H1 (cell line): ENCODE measurements at regions not wholly inside any gene's neighbourhood (a gene's known extent, or its start where the extent isn't known, plus 50 kb on each side); places are given as distances from the start of the nearest gene placed in this dataset.

ENCODE experiments used
- CTCF ChIA-PET: fragments of 300-600 bp; sonication (Branson Sonifier 250); formaldehyde crosslinking; loops from one replicate; lab custom pipeline; 2021; ENCODE audit not compliant: partially characterized antibody; lab: Charles Lee
- POLR2A ChIA-PET: fragments of 300-600 bp; sonication (Branson Sonifier 250); formaldehyde crosslinking; loops from one replicate; lab custom pipeline; 2021; ENCODE audit warnings: inconsistent platforms; ENCODE audit not compliant: partially characterized antibody; lab: Charles Lee
- DNase-seq, 2 experiments: peaks; one replicate each; pipeline versions ENCODE4 v3.0.0 to v3.0.0-alpha.2; 2010 to 2022; ENCODE audit warnings: low spot score in 2 of 2, low read depth in 1 of 2, mixed read lengths in 1 of 2
- FAIRE-seq: peaks from 2 replicates; lab custom pipeline; 2011; peaks lifted over from hg19 to GRCh38; lab: Jason Lieb, UNC
- H2AFZ ChIP-seq: 2 replicates; pipeline ENCODE4 v1.8.1; 2012; ENCODE audit warnings: low read length, inconsistent platforms
- H2AK5ac ChIP-seq: 2 replicates; pipeline ENCODE4 v1.6.1; 2013; ENCODE audit warnings: low read depth, low read length
- H2BK120ac ChIP-seq: replicated peaks from 2 replicates; pipeline ENCODE3; 2013; ENCODE audit warnings: low read depth, low read length, inconsistent platforms
- H2BK12ac ChIP-seq: 2 replicates; pipeline ENCODE4 v1.6.1; 2013; ENCODE audit warnings: low read depth, low read length
- H2BK15ac ChIP-seq: 2 replicates; pipeline ENCODE4 v1.6.1; 2013; ENCODE audit warnings: low read length
- H2BK20ac ChIP-seq: 2 replicates; pipeline ENCODE4 v1.6.1; 2013; ENCODE audit warnings: low read length
- H2BK5ac ChIP-seq: 2 replicates; pipeline ENCODE4 v1.6.1; 2013; ENCODE audit warnings: low read depth, low read length
- H3K14ac ChIP-seq: 2 replicates; pipeline ENCODE4 v1.6.1; 2013; ENCODE audit warnings: inconsistent platforms; ENCODE audit not compliant: insufficient read length
- H3K18ac ChIP-seq: 2 replicates; pipeline ENCODE4 v1.6.1; 2013; ENCODE audit warnings: low read length; ENCODE audit errors: extremely low read depth
- H3K23ac ChIP-seq: 2 replicates; pipeline ENCODE4 v1.6.1; 2013; ENCODE audit warnings: inconsistent platforms; ENCODE audit not compliant: insufficient read length
- H3K23me2 ChIP-seq: 2 replicates; pipeline ENCODE4 v1.6.1; 2013; ENCODE audit warnings: low read depth, low read length
- H3K27ac ChIP-seq: 2 replicates; pipeline ENCODE4 v1.6.1; 2011; ENCODE audit warnings: low read depth, low read length, inconsistent platforms
- H3K27me3 ChIP-seq, 4 experiments: replicated peaks in 1 of 4; 1 replicate in 1 of 4; 2 replicates in 3 of 4; pipeline versions ENCODE4 v1.6.1 to v1.8.1; 2011 to 2013; ENCODE audit warnings: low read length in 3 of 4, mild to moderate bottlenecking in 3 of 4, inconsistent platforms in 2 of 4, mixed read lengths in 2 of 4, moderate library complexity in 1 of 4; ENCODE audit not compliant: control insufficient read depth in 3 of 4, insufficient read depth in 3 of 4; ENCODE audit errors: extremely low read depth in 1 of 4
- H3K36me3 ChIP-seq, 4 experiments: 2 replicates each; pipeline versions ENCODE4 v1.6.1 to v1.8.1; 2011 to 2013; ENCODE audit warnings: mild to moderate bottlenecking in 4 of 4, low read length in 3 of 4, moderate library complexity in 2 of 4, control low read depth in 1 of 4, inconsistent platforms in 1 of 4; ENCODE audit not compliant: insufficient read depth in 4 of 4, control insufficient read depth in 2 of 4
- H3K4ac ChIP-seq: replicated peaks from 2 replicates; pipeline ENCODE3; 2013; ENCODE audit warnings: low read length, low read depth, mixed read lengths, inconsistent platforms; ENCODE audit not compliant: insufficient read length
- H3K4me1 ChIP-seq, 4 experiments: replicated peaks in 1 of 4; 1 replicate in 1 of 4; 2 replicates in 3 of 4; pipeline versions ENCODE4 v1.6.1 to v1.8.1; 2011 to 2013; ENCODE audit warnings: low read length in 3 of 4, inconsistent platforms in 2 of 4, mixed read lengths in 1 of 4; ENCODE audit not compliant: insufficient read depth in 4 of 4, control insufficient read depth in 3 of 4
- H3K4me2 ChIP-seq, 2 experiments: 2 replicates each; pipeline versions ENCODE4 v1.6.1 to v1.8.1; 2011 to 2013; ENCODE audit warnings: low read depth in 2 of 2, low read length in 2 of 2, control low read depth in 1 of 2, inconsistent platforms in 1 of 2, mild to moderate bottlenecking in 1 of 2; ENCODE audit not compliant: insufficient read depth in 1 of 2
- H3K4me3 ChIP-seq, 4 experiments: fragments of 200-600, 300-600 bp in 1 of 4; sonication (generic), shearing (Covaris generic), sonication (Bioruptor Twin) in 1 of 4; 2 replicates each; pipeline versions ENCODE4 v1.5.1 to v1.8.1; 2011 to 2016; ENCODE audit warnings: low read length in 4 of 4, low read depth in 3 of 4, control low read depth in 2 of 4, inconsistent platforms in 2 of 4, mild to moderate bottlenecking in 2 of 4, mixed read lengths in 1 of 4, moderate library complexity in 1 of 4; ENCODE audit not compliant: insufficient read depth in 2 of 4; ENCODE audit errors: extremely low read depth in 1 of 4
- H3K56ac ChIP-seq: replicated peaks from 2 replicates; pipeline ENCODE3; 2013; ENCODE audit warnings: low read depth, mild to moderate bottlenecking, mixed read lengths, low read length, inconsistent platforms; ENCODE audit not compliant: insufficient read length
- H3K79me1 ChIP-seq: 2 replicates; pipeline ENCODE4 v1.6.1; 2013; ENCODE audit warnings: low read depth, low read length, control low read depth
- H3K79me2 ChIP-seq, 2 experiments: 2 replicates each; pipeline versions ENCODE4 v1.6.1 to v1.8.1; 2012 to 2013; ENCODE audit warnings: low read length in 2 of 2, mild to moderate bottlenecking in 2 of 2, inconsistent platforms in 1 of 2; ENCODE audit not compliant: insufficient read depth in 2 of 2, control insufficient read depth in 1 of 2
- H3K9ac ChIP-seq, 4 experiments: replicated peaks in 1 of 4; 1 replicate in 1 of 4; 2 replicates in 3 of 4; pipeline versions ENCODE4 v1.6.1 to v1.8.1; 2011 to 2013; ENCODE audit warnings: low read depth in 3 of 4, low read length in 3 of 4, control low read depth in 2 of 4, mild to moderate bottlenecking in 2 of 4, moderate library complexity in 2 of 4, inconsistent platforms in 1 of 4; ENCODE audit errors: extremely low read depth in 1 of 4
- H3K9me3 ChIP-seq, 2 experiments: 2 replicates each; pipeline versions ENCODE4 v1.6.1 to v1.8.1; 2012 to 2013; ENCODE audit warnings: mild to moderate bottlenecking in 2 of 2, moderate library complexity in 2 of 2, control low read depth in 1 of 2, inconsistent platforms in 1 of 2, low read depth in 1 of 2, low read length in 1 of 2, mixed read lengths in 1 of 2; ENCODE audit not compliant: insufficient read depth in 2 of 2
- H4K20me1 ChIP-seq, 2 experiments: replicated peaks in 1 of 2; 2 replicates each; pipeline versions ENCODE3 to v1.8.1; 2011 to 2013; ENCODE audit warnings: inconsistent platforms in 2 of 2, low read length in 2 of 2, mild to moderate bottlenecking in 1 of 2; ENCODE audit not compliant: insufficient read depth in 2 of 2, control insufficient read depth in 1 of 2
- H4K5ac ChIP-seq: 2 replicates; pipeline ENCODE4 v1.6.1; 2013; ENCODE audit warnings: low read length, low read depth, mixed read lengths, inconsistent platforms; ENCODE audit not compliant: insufficient read length
- H4K8ac ChIP-seq: 2 replicates; pipeline ENCODE4 v1.8.0; 2013; ENCODE audit warnings: mild to moderate bottlenecking, moderate library complexity, low read length, inconsistent platforms; ENCODE audit not compliant: insufficient read depth; ENCODE audit errors: extremely low read depth
- H4K91ac ChIP-seq: replicated peaks from 2 replicates; pipeline ENCODE3; 2013; ENCODE audit warnings: low read length, mixed read lengths, inconsistent platforms; ENCODE audit not compliant: insufficient read length
- BACH1 ChIP-seq: IDR thresholded peaks from 2 replicates; pipeline ENCODE4 v1.6.1; 2012; ENCODE audit warnings: low read length, improper control_type of control experiment
- EP300 ChIP-seq, 2 experiments: IDR thresholded peaks; 1 replicate in 1 of 2; 2 replicates in 1 of 2; pipeline ENCODE4 v1.6.1; 2011 to 2012; ENCODE audit warnings: low read depth in 2 of 2, low read length in 2 of 2, mild to moderate bottlenecking in 2 of 2, borderline replicate concordance in 1 of 2, inconsistent platforms in 1 of 2, moderate library complexity in 1 of 2
- GABPA ChIP-seq: IDR thresholded peaks from 2 replicates; pipeline ENCODE4 v1.6.1; 2011; ENCODE audit warnings: mild to moderate bottlenecking, low read length, moderate library complexity, borderline replicate concordance; ENCODE audit not compliant: insufficient read depth
- HDAC6 ChIP-seq: IDR thresholded peaks from one replicate; pipeline ENCODE4 v1.7.1; 2012; ENCODE audit warnings: low read depth, mild to moderate bottlenecking, inconsistent platforms, low read length, moderate library complexity
- JUN ChIP-seq: IDR thresholded peaks from 2 replicates; pipeline ENCODE4 v1.6.1; 2011; ENCODE audit warnings: low read depth, mild to moderate bottlenecking, improper control_type of control experiment, low read length
- JUND ChIP-seq: IDR thresholded peaks from 2 replicates; pipeline ENCODE4 v1.6.1; 2011; ENCODE audit warnings: mild to moderate bottlenecking, improper control_type of control experiment, low read length
- KDM4A ChIP-seq: IDR thresholded peaks from one replicate; pipeline ENCODE4 v1.7.1; 2012; ENCODE audit warnings: low read depth, mild to moderate bottlenecking, moderate library complexity, low read length, inconsistent platforms; ENCODE audit not compliant: severe bottlenecking
- KDM5A ChIP-seq: fragments of 200-600 bp; IDR thresholded peaks from 2 replicates; pipeline ENCODE4 v1.7.1; 2012; ENCODE audit warnings: mild to moderate bottlenecking, low read length, inconsistent platforms, mixed read lengths
- MAFK ChIP-seq: IDR thresholded peaks from 2 replicates; pipeline ENCODE4 v1.6.1; 2012; ENCODE audit warnings: low read depth, mild to moderate bottlenecking, improper control_type of control experiment, low read length
- POU5F1 ChIP-seq: IDR thresholded peaks from 2 replicates; pipeline ENCODE4 v1.6.1; 2011; ENCODE audit warnings: low read depth, mild to moderate bottlenecking, low read length, moderate library complexity
- RFX5 ChIP-seq: IDR thresholded peaks from 2 replicates; pipeline ENCODE4 v1.6.1; 2011; ENCODE audit warnings: low read depth, low read length, improper control_type of control experiment, borderline replicate concordance
- SAP30 ChIP-seq: fragments of 300-600 bp; sonication (generic); IDR thresholded peaks from 2 replicates; pipeline ENCODE4 v1.7.1; 2012; ENCODE audit warnings: low read length, moderate library complexity, mild to moderate bottlenecking, inconsistent platforms; ENCODE audit not compliant: insufficient read depth, insufficient replicate concordance
- SIRT6 ChIP-seq: IDR thresholded peaks from one replicate; pipeline ENCODE4 v1.7.1; 2012; ENCODE audit warnings: low read length, inconsistent platforms
- TAF7 ChIP-seq: optimal IDR thresholded peaks from 2 replicates; pipeline ENCODE3; 2011; ENCODE audit warnings: low read depth, mild to moderate bottlenecking, inconsistent platforms, low read length, moderate library complexity, borderline replicate concordance
- YY1 ChIP-seq: IDR thresholded peaks from 2 replicates; pipeline ENCODE4 v1.6.1; 2011; ENCODE audit warnings: low read depth, mild to moderate bottlenecking, low read length
- TF ChIP-seq, protein P1 (sequence below): IDR thresholded peaks from 2 replicates; pipeline ENCODE4 v1.6.1; 2011; ENCODE audit warnings: low read depth, mild to moderate bottlenecking, low read length; ENCODE audit not compliant: insufficient read depth

DNA sequence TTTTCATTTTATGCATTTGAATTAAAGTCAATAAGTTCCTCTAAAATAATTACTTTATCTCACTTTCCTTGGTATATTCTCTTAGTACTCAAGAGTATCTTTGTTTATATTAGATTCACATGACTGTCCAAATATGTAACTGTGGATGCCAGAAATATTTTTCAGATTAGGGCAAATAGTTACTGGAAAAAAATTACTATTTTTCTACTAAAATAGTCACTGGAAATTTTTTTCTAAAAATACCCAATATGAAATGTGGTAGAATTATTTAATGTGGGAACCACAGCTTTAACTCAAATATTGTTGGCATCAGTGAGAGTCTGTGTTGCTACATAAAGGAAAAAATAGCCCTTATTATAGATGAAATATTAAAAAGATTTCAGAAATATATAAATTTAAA, 70.4 kb upstream of the NMU start:
- ChIA-PET CTCF (no interaction called here), POLR2A (no interaction called here)
- Histone ChIP-seq H2BK120ac (no peak overlapping the region), H4K8ac (no peak overlapping the region), H3K9me3 (peaks cover 0 to 4% of the 10 kb centered on the region in 2 experiments; a peak in 1 of 4 replicates), H3K56ac (no peak overlapping the region), H2BK12ac (no peak overlapping the region), H3K36me3 (no peaks in the 10 kb centered on the region), H2BK5ac (no peak overlapping the region), H3K9ac (no peak overlapping the region), H3K27me3 (no peaks in the 10 kb centered on the region), H3K23ac (no peak overlapping the region), H3K79me1 (no peaks in the 10 kb centered on the region), H3K23me2 (no peaks in the 10 kb centered on the region), H3K4ac (no peak overlapping the region), H4K5ac (no peak overlapping the region), H2BK15ac (no peak overlapping the region), H2AK5ac (no peak overlapping the region), H3K4me2 (no peak overlapping the region), H3K14ac (no peak overlapping the region), H4K91ac (no peak overlapping the region), H3K18ac (no peak overlapping the region), H3K4me1 (no peaks in the 10 kb centered on the region), H4K20me1 (no peaks in the 10 kb centered on the region), H3K4me3 (no peak overlapping the region), H3K27ac (no peak overlapping the region), H2BK20ac (no peak overlapping the region), H2AFZ (no peak overlapping the region), H3K79me2 (no peaks in the 10 kb centered on the region)
- FAIRE-seq (no peak), DNase-seq (no peak)
- TF ChIP-seq SIRT6 (no peak), POU5F1 (no peak), YY1 (no peak), MAFK (no peak), GABPA (no peak), JUN (no peak), JUND (no peak), KDM4A (no peak), EP300 (IDR thresholded peaks at IDR 0.05; ENCODE audit: borderline replicate concordance in 1 of 2, low read depth in 2 of 2, low read length in 2 of 2) (no peak), HDAC6 (no peak), KDM5A (no peak), RFX5 (no peak), SAP30 (no peak), TAF7 (no peak), BACH1 (no peak)
- TF ChIP-seq, protein P1, sequence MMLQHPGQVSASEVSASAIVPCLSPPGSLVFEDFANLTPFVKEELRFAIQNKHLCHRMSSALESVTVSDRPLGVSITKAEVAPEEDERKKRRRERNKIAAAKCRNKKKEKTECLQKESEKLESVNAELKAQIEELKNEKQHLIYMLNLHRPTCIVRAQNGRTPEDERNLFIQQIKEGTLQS = no peak
